GM21526 (cell line): ENCODE measurements at regions not wholly inside any gene's neighbourhood (a gene's known extent, or its start where the extent isn't known, plus 50 kb on each side); places are given as distances from the start of the nearest gene placed in this dataset.

Source experiments
- ATAC-seq: cut with Tn5 transposase; IDR thresholded peaks from one replicate; pipeline ENCODE4 v1.9.1; 2021; ENCODE audit warnings: moderate library complexity; ENCODE audit not compliant: unreplicated experiment, low FRiP score

DNA sequence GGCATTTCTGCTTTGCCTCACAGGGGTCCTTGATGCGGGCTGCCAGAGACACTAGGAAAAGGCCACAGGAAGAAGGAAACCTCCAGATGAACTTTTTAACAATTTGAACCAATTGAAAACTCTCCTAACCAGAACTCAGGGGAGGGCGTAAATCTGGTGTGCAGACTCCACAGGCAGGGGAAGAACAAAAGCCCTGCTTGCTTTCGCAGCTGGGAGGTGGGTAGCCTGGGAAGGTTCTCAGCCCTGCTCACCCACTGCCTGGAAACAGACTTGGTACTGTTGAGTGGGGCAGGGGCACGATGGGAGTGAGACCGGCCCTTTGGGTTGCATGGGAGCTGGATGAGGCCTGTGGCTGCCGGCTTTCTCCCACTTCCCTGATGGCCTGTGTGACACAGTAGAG lies 237.8 kb upstream of the TLE4 start:
- ATAC-seq = no peak

DNA sequence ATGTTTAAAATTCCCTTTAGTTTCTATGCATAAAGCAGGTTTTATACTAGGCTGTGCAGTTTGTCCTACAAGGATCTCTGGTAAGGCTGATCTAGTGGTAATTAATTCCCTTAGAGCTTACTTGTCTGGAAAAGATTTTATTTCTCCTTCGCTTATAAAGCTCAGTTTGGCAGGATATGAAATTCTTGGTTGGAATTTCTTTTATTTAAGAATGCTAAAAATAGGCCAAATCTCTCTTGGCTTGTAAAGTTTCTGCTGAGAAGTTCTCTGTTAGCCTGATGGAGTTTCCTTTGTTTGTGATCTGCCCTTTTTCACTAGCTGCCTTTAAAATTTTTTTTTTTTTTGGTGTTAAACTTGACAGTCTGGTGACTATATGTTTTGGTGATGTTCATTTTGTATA lies 237.1 kb upstream of the TLE4 start:
- ATAC-seq = no peak

DNA sequence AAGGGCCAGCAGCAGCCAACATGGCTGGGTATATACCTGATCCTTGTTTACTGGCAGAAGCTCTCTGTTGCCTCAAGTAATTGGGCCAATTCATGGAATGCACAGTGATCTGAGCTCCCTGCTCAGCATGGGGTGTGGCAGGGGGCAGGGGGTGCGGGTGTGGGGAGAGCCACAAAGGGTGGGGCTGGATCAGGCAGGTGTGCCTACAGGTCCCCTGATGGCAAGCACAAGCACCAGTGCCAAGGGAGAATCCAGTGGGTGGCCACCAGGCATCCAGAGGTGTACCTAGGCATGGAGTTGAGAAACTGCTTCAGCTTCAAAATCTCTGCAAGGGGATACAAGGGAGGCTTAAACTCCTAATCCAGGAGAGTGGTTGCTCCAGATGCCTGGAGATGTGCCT lies 235.8 kb upstream of the TLE4 start:
- no peak for ATAC-seq

DNA sequence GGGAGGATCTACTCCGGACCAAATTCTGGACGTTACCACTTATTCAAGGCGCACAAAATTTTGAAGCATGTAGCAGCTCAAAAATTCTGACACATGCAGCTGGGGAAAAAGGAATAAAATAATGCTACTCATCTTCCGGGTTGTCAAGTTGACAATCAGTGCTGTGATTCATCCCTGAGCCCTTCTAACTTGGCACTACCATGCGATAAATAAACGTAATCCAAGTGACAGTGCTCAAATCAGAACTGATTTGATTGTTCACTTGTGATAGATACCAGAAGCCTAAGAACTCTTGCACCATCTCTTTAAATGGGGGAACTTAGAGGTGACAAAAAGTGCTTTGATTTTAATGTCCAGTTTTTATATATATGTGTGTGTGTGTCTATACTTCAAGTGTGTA lies 230.2 kb upstream of the TLE4 start:
- ATAC-seq = no peak

DNA sequence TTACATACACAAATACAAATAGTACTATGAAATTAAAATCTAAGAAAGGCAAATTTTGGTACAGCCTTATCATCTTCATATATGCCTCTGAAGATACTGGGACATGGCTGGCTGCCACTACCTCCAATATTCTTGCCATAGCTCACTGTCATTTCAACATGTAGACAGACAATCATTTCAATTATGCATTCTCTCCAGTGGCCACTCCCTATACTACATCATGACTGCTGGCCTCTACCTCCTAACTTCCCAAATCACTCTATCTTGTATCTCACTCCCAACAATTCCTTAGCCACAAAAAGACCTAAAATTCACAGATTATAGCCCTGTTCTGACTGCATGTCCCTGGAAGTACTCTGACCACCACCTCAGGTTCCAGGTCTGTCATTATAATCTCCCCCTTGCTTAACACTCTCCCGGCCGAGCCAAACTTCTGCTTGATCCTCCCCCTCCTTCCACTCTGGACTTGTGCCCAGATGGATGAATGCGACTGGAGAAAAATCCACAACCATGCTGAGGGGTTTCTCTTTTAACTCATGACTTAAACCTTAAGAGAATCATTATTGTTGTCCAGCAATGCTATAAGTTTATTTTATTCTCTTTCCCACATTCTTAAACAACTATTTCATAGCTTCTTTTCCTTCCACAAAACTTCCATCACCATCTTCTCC lies 225.3 kb upstream of the TLE4 start:
- no peak for ATAC-seq

DNA sequence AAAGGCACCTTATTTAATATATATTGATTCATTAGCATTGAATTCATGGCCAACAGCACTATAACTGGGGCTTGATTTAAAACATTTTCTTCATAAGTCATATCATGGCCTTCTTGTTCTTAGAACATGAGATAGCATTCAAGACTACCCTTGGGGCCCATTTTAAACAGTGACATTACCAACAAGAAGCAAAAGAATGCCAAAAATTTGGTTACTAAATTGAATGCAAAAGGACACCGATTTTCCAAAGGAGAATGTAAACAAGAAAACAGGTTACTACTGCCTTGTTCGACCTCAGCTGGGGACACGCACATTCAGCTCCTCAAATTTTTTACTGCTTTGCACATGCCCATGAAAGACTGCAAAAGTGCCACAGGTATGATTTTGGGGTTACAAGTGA lies 219.4 kb upstream of the TLE4 start:
- ATAC-seq = no peak

DNA sequence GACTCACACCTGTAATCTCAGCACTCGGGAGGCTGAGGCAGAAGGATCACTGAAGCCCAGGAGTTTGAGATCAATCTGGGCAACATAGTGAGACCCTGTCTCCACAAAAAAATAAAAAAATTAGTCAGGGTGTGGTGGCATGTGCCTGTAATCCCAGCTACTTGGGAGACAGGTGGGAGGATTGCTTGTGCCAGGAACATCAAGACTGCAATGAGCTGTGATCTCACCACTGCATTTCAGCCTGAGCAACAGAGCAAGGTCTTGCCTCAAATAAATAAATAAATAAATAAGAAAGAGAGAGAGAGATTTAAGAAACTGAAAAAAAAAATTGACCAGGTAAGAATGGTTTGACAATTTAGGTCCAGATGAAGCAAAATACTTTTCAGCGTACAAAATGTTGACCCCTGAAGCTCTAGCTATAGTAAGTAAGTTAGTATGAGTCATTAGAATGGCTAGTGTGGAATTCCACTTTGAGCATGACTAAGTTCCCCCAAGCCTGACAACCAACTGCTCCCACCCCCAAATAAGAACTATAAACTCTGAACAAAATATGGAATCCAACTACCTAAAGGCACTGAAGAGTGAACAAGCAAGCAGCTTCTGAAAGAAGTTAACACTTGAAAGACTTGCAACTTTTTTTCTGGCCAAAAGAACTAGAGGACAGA lies 217.8 kb upstream of the TLE4 start:
- ATAC-seq = no peak

DNA sequence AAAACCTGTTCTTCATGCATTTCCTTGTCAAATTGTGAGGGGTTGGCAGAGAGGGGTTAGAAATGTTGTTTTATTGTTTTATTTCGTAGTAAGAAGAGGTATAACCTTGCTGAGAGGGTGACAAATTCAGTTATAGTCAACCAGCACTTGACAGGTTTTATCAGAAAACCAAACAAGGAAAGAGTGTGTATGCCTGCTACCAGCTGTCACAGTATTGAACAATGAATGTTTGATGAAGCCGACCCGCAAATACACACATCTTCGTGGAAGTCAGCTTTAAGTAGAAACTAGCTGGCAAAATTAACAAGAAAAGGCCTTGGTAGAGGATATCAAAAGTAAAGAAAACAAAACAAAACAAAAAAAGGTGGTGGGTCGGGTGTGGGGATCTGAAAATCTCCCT lies 214.6 kb upstream of the TLE4 start:
- ATAC-seq = no peak

DNA sequence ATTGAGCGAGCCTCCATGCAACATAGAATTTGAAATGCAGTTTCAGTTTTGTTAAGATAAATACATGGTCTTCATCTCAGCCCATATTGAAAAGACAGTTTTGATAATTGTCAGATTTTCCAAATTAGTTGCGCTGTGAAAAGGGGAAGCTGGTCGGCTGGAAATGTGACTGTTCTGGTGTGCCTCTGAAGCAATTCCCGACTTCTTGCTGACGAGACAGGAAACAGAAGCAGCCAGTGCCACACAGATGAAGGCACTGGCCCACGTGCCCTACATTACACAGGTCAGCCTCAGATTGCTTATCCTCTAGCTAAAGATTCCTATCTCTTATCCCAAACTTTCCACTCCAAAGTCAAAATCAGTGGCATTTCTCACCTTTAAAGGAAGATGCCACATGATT lies 214.1 kb upstream of the TLE4 start:
- ATAC-seq = no peak

DNA sequence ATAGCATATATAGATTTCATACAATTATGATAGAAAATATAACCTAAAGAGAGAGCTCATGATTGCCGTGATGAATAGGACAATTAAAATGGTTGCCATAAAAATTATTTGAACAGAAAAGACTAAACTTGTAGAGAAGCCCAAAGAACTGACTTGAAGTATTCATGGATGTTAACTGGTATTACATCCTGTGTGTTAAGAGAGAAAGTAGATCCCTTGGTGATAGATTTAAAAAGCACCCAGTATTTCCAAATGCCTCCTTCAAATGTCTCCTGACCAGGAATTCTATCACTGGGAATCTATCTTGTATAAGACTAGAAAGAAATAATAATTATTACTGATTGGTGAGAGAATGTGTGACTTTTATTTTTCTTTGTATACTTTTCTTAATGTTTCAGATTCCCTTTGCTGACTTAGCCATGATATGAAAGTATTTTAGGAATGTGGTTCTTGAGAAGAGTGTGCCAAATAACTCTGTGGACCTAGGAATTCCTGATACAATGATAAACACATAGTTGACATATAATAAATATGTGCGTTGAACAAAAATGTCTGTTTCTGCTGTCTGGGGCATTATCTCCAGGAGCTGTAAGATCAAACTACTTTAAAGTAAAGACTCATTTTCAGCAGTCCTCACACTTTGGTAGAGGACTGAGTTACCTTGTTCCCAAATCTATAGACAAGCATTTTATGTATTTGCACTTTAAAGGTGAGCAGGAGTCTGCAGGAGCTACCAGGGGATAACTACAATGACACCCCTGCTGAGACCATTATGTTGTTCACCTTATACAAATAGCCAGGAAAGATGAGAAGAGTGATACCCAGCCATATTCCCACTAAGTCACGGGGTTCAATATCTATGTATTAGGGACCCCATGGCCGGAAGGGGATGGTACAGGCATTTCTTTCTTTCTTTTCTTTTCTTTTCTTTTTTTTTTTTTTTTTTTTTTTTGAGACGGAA lies 211.1 kb upstream of the TLE4 start:
- ATAC-seq = no peak

DNA sequence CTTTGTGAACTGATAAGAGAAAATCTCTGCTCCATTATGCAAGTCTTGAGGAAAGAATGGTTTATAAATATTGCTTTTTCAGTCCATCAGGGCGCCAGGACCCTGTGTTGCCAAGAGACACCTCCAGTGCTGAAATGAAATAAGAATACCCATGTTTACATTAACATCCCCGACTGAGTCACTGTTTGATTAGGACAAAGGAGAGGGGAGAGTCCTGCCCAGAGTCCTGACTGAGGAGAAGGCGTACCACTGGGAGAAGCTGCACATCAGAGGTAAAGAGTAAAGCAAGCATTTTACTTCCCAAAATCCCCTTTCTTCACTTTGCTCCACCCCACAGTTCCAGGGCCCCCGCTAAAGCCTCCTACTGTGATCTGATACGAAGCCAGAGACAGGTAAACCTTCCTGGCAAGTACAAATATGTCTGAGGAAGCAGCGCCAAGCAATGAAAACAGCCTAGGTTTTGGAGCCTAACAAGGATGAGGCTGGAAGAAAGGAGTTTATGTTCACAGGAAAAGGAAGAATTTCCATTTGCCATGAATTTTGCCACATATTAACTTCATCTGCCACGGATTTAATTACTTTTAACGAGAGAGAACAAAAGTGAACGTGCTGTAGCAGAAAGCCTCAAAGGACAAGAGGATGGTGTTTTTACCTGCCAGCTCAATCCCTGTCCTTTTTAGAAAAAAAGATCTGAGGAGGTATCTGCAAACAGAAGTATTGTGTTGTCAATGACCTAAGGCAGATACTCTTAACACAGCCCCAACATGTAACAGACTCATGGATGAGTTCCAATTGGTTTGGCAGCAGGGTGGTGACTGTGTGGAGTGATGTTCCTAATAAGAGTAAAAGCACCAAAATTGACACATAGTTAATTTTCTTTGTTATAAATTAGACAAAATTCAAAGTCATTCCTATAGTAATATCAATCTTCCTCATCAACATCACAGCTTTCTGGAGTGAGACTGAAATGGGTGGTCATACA lies 209.4 kb upstream of the TLE4 start:
- no peak for ATAC-seq

DNA sequence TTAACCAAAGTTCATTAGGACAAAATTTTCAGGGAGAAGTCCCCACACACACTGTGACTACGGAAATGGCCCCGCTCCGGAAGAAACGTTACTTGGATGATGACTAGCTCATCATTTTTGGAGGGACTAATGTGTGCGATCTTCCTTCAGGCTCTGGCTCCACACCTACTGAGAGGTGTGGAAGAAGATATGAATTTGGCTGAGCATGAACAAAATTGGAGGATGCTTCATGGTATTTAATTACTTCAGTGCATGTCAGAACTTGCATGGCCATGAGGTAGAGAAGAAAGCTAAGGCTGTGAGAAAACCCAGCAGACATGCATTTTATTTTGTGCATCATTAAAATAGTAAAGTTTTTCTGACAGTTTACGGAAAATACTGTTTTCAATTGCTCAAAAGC lies 202.1 kb upstream of the TLE4 start:
- no peak for ATAC-seq

DNA sequence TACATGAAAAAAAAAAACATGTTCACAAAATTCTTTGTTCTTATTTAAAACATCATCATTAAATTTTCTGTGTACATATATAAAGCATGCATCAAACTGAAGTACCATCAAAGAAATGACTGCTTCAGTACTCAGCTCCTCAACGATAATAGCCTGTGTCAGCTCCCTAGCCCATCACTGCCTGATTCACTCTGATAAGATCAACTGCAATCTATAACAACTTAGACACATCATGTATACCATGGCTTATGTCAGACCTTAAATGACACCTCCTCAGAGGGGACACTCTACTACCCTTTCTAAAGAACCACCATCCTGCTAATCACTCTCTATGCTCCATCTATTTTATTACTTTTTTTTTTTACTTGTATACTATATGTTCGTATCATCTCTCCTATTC lies 200.5 kb upstream of the TLE4 start:
- no peak for ATAC-seq

DNA sequence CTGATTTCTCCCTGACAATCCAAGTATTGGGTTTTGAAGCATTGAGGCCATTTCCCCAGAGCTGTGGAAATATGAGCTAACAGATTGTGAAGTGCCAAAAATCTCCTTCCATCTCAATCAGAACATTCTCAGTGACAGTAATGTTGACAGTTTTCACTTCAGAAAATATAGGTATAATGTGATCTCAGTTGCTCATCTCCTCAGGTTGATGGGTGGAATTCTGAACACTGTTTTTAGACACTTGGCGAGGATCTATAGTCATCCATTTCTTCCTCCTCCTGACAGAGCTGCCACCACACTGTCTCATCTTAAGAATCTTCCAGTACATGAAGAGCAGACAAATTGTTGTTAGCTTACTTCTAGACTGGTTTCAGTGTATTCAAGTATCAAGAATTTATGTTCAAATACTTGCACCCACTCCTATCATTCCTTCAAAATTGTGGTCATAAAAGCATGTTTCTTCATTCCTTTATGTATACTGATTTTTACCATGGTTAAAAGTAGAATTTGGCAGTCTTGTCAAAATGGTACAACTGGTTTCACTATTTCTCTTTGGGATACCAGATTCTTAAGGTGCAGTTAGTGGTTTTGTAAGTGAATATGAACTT lies 199.7 kb upstream of the TLE4 start:
- ATAC-seq = no peak

DNA sequence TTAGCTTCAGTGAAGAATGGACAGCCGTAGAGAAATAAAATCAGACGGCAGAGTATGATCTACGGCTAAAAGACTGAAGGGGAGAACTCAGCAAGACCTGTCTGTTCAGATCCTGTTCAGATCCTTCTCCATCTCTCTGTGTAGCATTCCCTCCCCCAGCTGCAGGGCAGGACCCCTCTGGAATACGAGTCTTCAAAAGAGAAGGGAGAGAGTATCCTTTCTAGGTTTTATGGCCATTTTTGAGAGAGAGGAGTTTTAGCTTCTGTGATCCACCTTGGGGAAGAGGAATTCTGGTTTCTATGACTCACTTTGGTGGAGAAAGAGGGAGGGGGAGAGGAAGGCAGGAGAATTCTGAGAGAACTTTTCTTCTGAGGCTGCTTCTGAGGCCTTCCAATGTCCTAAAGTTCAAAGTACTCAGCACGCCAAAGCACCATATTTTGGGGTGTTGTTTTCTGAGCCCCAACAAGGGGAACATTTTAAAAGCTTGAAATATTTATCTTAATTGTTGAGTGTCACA lies 194.4 kb upstream of the TLE4 start:
- no peak for ATAC-seq

DNA sequence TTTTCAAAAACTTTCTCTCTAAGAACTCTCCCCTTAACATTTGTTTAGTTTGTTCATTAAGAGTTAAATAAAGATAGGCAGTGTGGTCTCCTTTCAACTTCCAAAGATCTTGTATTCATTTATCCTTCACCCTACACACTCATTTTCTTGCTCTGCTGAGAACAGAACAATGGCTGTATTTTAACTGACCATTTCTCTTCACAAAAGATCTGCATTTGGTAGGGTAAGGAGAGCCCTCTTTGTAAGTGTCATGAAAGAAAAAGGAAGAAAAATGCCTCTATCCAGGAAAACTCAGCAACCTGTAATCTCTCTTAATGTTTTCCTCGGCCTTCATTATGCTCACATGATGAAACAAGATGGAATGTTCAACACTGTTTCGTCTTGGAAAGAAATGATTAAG lies 193.7 kb upstream of the TLE4 start:
- ATAC-seq = no peak

DNA sequence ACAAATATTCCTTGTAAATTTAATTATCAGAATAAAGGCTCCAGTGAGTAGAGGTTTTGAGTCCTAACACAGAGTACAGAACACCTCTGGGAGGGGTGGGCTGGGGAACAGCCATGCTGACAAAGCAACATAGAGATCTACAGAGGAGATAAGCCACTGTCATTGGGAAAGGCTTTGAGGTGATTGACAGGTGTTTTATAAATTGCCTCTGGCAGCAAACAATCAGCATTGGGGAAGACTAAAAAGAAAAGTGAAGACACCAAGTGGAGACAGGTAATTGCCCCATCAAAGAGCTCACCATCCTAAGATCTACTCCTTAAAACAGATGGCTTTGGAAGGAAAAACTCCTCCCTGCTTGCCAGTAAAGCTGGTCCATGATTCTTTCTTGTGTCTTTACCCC lies 189.7 kb upstream of the TLE4 start:
- no peak for ATAC-seq

DNA sequence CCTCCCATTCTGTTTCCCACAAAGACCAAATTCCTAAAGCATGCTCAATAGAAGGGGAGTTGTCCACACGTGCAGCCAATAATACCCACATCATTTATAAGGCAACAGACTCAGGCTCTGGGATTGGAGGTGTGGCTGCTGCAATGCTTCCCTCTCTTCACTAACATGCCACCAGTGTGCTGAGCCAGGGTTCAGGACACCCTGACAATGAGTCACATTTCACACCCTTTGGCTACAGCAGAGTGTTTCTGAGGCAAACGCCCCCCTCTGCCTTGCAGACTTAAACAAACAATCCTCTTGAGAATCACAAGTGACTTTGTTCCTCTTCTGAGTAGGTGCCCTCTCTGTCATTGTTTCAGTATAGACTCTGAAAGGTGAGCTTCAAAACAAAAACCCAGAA lies 189.3 kb upstream of the TLE4 start:
- ATAC-seq = no peak

DNA sequence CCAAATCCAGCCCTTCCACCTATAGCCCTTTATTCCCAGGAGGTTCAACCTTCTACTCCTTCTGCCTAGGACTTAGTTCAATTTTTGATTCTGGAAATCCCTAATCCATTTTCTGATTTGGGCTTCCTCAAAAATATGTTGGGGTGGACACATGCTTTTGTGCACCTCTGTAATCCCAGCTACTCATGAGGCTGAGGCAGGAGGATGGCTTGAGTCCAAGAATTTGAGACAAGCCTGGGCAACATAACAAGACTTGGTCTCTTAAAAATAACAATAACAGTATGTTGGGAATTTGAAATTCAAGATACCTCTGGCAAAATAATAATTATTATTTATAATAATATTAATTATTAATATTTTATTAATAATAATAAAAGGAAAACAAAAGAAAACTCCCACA lies 188.7 kb upstream of the TLE4 start:
- ATAC-seq = no peak

DNA sequence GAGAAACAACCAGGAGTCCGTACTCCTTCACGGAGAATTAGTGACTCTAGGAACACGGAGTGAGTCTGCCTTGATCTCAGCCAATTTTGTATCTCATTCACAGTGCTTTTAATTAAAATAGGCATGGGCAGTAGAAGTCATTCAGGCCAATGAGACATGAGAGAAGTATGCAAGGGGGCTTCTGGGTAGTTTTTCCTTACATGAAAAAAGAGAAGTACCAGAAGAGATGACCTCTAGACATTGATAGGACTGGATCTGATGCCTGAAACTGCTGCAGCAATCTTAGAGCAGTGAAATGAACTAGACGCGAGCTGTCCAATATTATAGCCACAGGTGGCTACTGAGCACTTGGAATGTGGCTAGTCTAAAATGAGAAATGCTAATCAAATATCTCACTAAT lies 187.7 kb upstream of the TLE4 start:
- no peak for ATAC-seq
